ENCODE measurements at regions not wholly inside any gene's neighbourhood (a gene's known extent, or its start where the extent isn't known, plus 50 kb on each side); places are given as distances from the start of the nearest gene placed in this dataset.

- TF ChIP-seq EZH2phosphoT487 (IDR thresholded peaks at IDR 0.05; ENCODE audit: borderline replicate concordance) (no peak), CTCF (conservative IDR thresholded peaks at IDR 0.05; ENCODE audit: low read length) (no peak)
- Histone ChIP-seq H3K36me3 (ENCODE audit: insufficient read depth, low read length) (no peaks in the 10 kb centered on the region), H2AFZ (ENCODE audit: low read length) (no peak overlapping the region), H3K79me2 (ENCODE audit: insufficient read depth, low read length) (no peaks in the 10 kb centered on the region), H3K4me1 (ENCODE audit: insufficient read depth, low read length, poor library complexity, severe bottlenecking) (no peaks in the 10 kb centered on the region), H3K9ac (ENCODE audit: low read depth, low read length, poor library complexity, severe bottlenecking) (no peak overlapping the region), H3F3A (ENCODE audit: low read depth) (no peaks in the 10 kb centered on the region), H3K9me3 (ENCODE audit: insufficient read depth, low read depth, low read length) (no peaks in the 10 kb centered on the region), H3K27me3 (ENCODE audit: insufficient read depth, low read length, poor library complexity, severe bottlenecking) (peaks cover 28% of the 10 kb centered on the region), H3K4me2 (ENCODE audit: low read depth, low read length, poor library complexity, severe bottlenecking) (no peak overlapping the region), H4K20me1 (ENCODE audit: insufficient read depth, low read length, poor library complexity, severe bottlenecking) (no peaks in the 10 kb centered on the region), H3K9me2 (replicated peaks; ENCODE audit: low read depth, low read length) (no peaks in the 10 kb centered on the region), H3K4me3 (ENCODE audit: low read length, poor library complexity, severe bottlenecking) (no peak overlapping the region)
Measured at GRCh38 chr4:147042046-147042445, 96.4 kb upstream of the TTC29 start.

DNA sequence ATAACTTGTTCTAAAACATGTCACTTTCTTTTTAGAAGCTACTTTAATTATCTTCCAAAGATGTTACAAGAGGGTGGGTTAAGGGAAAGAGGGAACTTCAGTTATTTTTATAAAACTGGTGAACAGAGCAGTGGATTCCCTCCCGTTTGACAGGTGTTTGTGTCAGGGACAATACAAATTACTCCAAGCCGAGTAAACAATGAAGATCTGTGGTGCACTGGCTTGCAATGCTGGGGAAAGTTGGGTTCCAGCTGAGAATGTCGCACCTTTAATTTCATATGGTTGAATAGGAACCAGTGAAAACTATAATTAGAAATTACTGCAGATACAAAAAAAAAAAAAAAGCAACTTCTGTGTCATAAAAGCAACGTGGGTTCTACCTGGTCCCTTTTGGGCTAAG lies 98.6 kb upstream of the TTC29 start:
- Histone ChIP-seq H3K4me2 (ENCODE audit: low read depth, low read length, poor library complexity, severe bottlenecking) (no peak overlapping the region), H3K9me2 (replicated peaks; ENCODE audit: low read depth, low read length) (no peaks in the 10 kb centered on the region), H3K4me1 (ENCODE audit: insufficient read depth, low read length, poor library complexity, severe bottlenecking) (no peaks in the 10 kb centered on the region), H2AFZ (ENCODE audit: low read length) (no peak overlapping the region), H3K9ac (ENCODE audit: low read depth, low read length, poor library complexity, severe bottlenecking) (no peak overlapping the region), H3K36me3 (ENCODE audit: insufficient read depth, low read length) (no peaks in the 10 kb centered on the region), H3K9me3 (ENCODE audit: insufficient read depth, low read depth, low read length) (no peaks in the 10 kb centered on the region), H4K20me1 (ENCODE audit: insufficient read depth, low read length, poor library complexity, severe bottlenecking) (no peaks in the 10 kb centered on the region), H3K4me3 (ENCODE audit: low read length, poor library complexity, severe bottlenecking) (no peak overlapping the region), H3K79me2 (ENCODE audit: insufficient read depth, low read length) (no peaks in the 10 kb centered on the region), H3K27me3 (ENCODE audit: insufficient read depth, low read length, poor library complexity, severe bottlenecking) (peaks cover 26% of the 10 kb centered on the region), H3F3A (ENCODE audit: low read depth) (no peaks in the 10 kb centered on the region)
- TF ChIP-seq EZH2phosphoT487 (IDR thresholded peaks at IDR 0.05; ENCODE audit: borderline replicate concordance), result no peak
- no peak for TF ChIP-seq CTCF (conservative IDR thresholded peaks at IDR 0.05; ENCODE audit: low read length)

DNA sequence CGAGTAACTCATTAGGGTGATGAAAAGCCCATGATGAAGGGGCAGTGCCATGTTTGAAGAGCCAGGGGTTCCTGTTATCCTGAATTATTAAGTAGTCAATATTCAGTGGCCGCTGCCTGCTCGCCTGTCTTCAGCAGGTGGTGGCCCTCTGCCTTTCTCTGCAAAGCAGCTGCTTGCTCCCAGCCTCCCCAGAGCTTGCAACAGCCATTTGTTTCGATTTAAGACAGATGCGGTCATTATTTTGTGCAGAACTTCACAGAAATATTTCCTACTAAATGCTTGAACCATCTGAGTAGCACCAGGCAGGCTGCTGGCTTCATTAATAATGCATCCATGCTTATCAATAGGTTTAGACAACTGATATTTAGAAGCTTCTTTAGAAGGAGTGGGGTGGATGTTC lies 104.3 kb upstream of the TTC29 start:
- no peaks in the 10 kb centered on the region for H3K79me2 ChIP-seq (ENCODE audit: insufficient read depth, low read length)
- no peaks in the 10 kb centered on the region for H3K9me2 ChIP-seq (replicated peaks; ENCODE audit: low read depth, low read length)
- no peaks in the 10 kb centered on the region for H3K36me3 ChIP-seq (ENCODE audit: insufficient read depth, low read length)
- no peak overlapping the region for H3K4me2 ChIP-seq (ENCODE audit: low read depth, low read length, poor library complexity, severe bottlenecking)
- no peak overlapping the region for H3K9ac ChIP-seq (ENCODE audit: low read depth, low read length, poor library complexity, severe bottlenecking)
- no peak overlapping the region for H2AFZ ChIP-seq (ENCODE audit: low read length)
- H3K27me3 ChIP-seq (ENCODE audit: insufficient read depth, low read length, poor library complexity, severe bottlenecking), result no peaks in the 10 kb centered on the region
- no peak overlapping the region for H3K4me3 ChIP-seq (ENCODE audit: low read length, poor library complexity, severe bottlenecking)
- H3K9me3 ChIP-seq (ENCODE audit: insufficient read depth, low read depth, low read length), result no peaks in the 10 kb centered on the region
- H4K20me1 ChIP-seq (ENCODE audit: insufficient read depth, low read length, poor library complexity, severe bottlenecking), result no peaks in the 10 kb centered on the region
- TF ChIP-seq CTCF (conservative IDR thresholded peaks at IDR 0.05; ENCODE audit: low read length), result no peak
- TF ChIP-seq EZH2phosphoT487 (IDR thresholded peaks at IDR 0.05; ENCODE audit: borderline replicate concordance), result no peak
- H3F3A ChIP-seq (ENCODE audit: low read depth), result no peaks in the 10 kb centered on the region
- H3K4me1 ChIP-seq (ENCODE audit: insufficient read depth, low read length, poor library complexity, severe bottlenecking), result no peaks in the 10 kb centered on the region

Data from Loucy (cell line).